OCI-LY3 (cell line): ENCODE measurements at regions not wholly inside any gene's neighbourhood (a gene's known extent, or its start where the extent isn't known, plus 50 kb on each side); places are given as distances from the start of the nearest gene placed in this dataset.

Experiments used
- H2AFZ ChIP-seq: fragments of 200-600, 300-600 bp; shearing (Covaris generic); 2 replicates; pipeline ENCODE4 v1.6.0; 2014; ENCODE audit warnings: antibody characterized with exemption, low read depth, low read length
- H3K27ac ChIP-seq: fragments of 200-600, 300-600 bp; sonication (generic); 2 replicates; pipeline ENCODE4 v1.5.1; 2014; ENCODE audit warnings: mild to moderate bottlenecking, low read length, moderate library complexity, mixed read lengths
- H3K27me3 ChIP-seq: fragments of 200-600, 300-600 bp; sonication (generic); 2 replicates; pipeline ENCODE4 v1.6.1; 2014; ENCODE audit warnings: low read depth, low read length, mixed read lengths
- H3K36me3 ChIP-seq: fragments of 200-600, 300-600 bp; sonication (generic); replicated peaks from 2 replicates; pipeline ENCODE3; 2014; ENCODE audit warnings: low read depth, low read length, mixed read lengths
- H3K4me1 ChIP-seq: fragments of 300-600, 200-600 bp; sonication (generic); 2 replicates; pipeline ENCODE4 v1.6.1; 2014; ENCODE audit warnings: low read length, mixed read lengths
- H3K4me2 ChIP-seq: fragments of 200-600, 300-600 bp; sonication (generic); 2 replicates; pipeline ENCODE4 v1.6.1; 2014; ENCODE audit warnings: low read length, mixed read lengths
- H3K4me3 ChIP-seq: fragments of 300-600, 200-600 bp; sonication (generic); 2 replicates; pipeline ENCODE4 v1.5.1; 2014; ENCODE audit warnings: antibody characterized with exemption, mild to moderate bottlenecking, low read length, moderate library complexity
- H3K79me2 ChIP-seq: fragments of 300-600, 200-600 bp; shearing (Covaris generic); 2 replicates; pipeline ENCODE4 v1.6.1; 2014; ENCODE audit warnings: mild to moderate bottlenecking, low read length, mixed read lengths
- H3K9ac ChIP-seq: fragments of 300-600, 200-600 bp; shearing (Covaris generic); 2 replicates; pipeline ENCODE4 v1.6.0; 2014; ENCODE audit warnings: mild to moderate bottlenecking, low read length, moderate library complexity
- H3K9me3 ChIP-seq: fragments of 200-600, 300-600 bp; shearing (Covaris generic); 2 replicates; pipeline ENCODE4 v1.6.1; 2014; ENCODE audit warnings: low read length, mixed read lengths; ENCODE audit not compliant: insufficient read depth
- H4K20me1 ChIP-seq: fragments of 200-600, 300-600 bp; sonication (generic); 2 replicates; pipeline ENCODE4 v1.6.1; 2016; ENCODE audit warnings: low read length, mixed read lengths; ENCODE audit not compliant: insufficient read depth
- CTCF ChIP-seq: fragments of 200-600, 300-600 bp; sonication (generic); IDR thresholded peaks from 2 replicates; pipeline ENCODE4 v1.5.1; 2014; ENCODE audit warnings: antibody characterized with exemption, low read length, low read depth
- EZH2phosphoT487 ChIP-seq: fragments of 200-600 bp; shearing (Covaris generic); IDR thresholded peaks from 2 replicates; pipeline ENCODE4 v1.6.1; 2018; ENCODE audit warnings: antibody characterized with exemption, mixed run types, low read depth

GRCh38 chr16:63442246-63442645 lies 1406.0 kb upstream of the CDH8 start:
- H3K36me3 ChIP-seq: no peaks in the 10 kb centered on the region
- H3K27me3 ChIP-seq: no peaks in the 10 kb centered on the region
- no peak overlapping the region for H3K4me2 ChIP-seq
- H3K4me3 ChIP-seq: no peak overlapping the region
- H3K4me1 ChIP-seq: no peaks in the 10 kb centered on the region
- H3K79me2 ChIP-seq: no peaks in the 10 kb centered on the region
- H2AFZ ChIP-seq: no peak overlapping the region
- no peaks in the 10 kb centered on the region for H3K9me3 ChIP-seq
- TF ChIP-seq CTCF (no peak), EZH2phosphoT487 (no peak)
- no peak overlapping the region for H3K27ac ChIP-seq
- no peaks in the 10 kb centered on the region for H4K20me1 ChIP-seq
- H3K9ac ChIP-seq: no peak overlapping the region

GRCh38 chr16:63426275-63426870 lies 1390.1 kb upstream of the CDH8 start:
- no peak overlapping the region for H3K9ac ChIP-seq
- no peaks in the 10 kb centered on the region for H3K27me3 ChIP-seq
- H4K20me1 ChIP-seq: no peaks in the 10 kb centered on the region
- no peaks in the 10 kb centered on the region for H3K79me2 ChIP-seq
- no peak overlapping the region for H3K4me2 ChIP-seq
- H2AFZ ChIP-seq: no peak overlapping the region
- no peak for TF ChIP-seq CTCF
- no peak for TF ChIP-seq EZH2phosphoT487
- no peaks in the 10 kb centered on the region for H3K4me1 ChIP-seq
- no peak overlapping the region for H3K4me3 ChIP-seq
- no peaks in the 10 kb centered on the region for H3K36me3 ChIP-seq
- H3K27ac ChIP-seq: no peak overlapping the region
- H3K9me3 ChIP-seq: no peaks in the 10 kb centered on the region

GRCh38 chr16:63422715-63423114 lies 1386.5 kb upstream of the CDH8 start:
- Histone ChIP-seq H3K9me3 (no peaks in the 10 kb centered on the region), H3K36me3 (no peaks in the 10 kb centered on the region), H3K27ac (no peak overlapping the region), H3K4me2 (no peak overlapping the region), H4K20me1 (no peaks in the 10 kb centered on the region), H3K27me3 (no peaks in the 10 kb centered on the region), H3K79me2 (no peaks in the 10 kb centered on the region), H3K9ac (no peak overlapping the region), H3K4me1 (no peaks in the 10 kb centered on the region), H3K4me3 (no peak overlapping the region), H2AFZ (no peak overlapping the region)
- TF ChIP-seq EZH2phosphoT487: no peak
- TF ChIP-seq CTCF: no peak

GRCh38 chr16:63416712-63417111 lies 1380.5 kb upstream of the CDH8 start:
- no peaks in the 10 kb centered on the region for H4K20me1 ChIP-seq
- H3K4me3 ChIP-seq: no peak overlapping the region
- TF ChIP-seq EZH2phosphoT487 (no peak), CTCF (no peak)
- H3K9me3 ChIP-seq: no peaks in the 10 kb centered on the region
- no peaks in the 10 kb centered on the region for H3K79me2 ChIP-seq
- no peak overlapping the region for H3K9ac ChIP-seq
- H3K36me3 ChIP-seq: no peaks in the 10 kb centered on the region
- no peaks in the 10 kb centered on the region for H3K27me3 ChIP-seq
- no peak overlapping the region for H3K27ac ChIP-seq
- no peaks in the 10 kb centered on the region for H3K4me1 ChIP-seq
- H2AFZ ChIP-seq: no peak overlapping the region
- no peak overlapping the region for H3K4me2 ChIP-seq
